HepG2 (cell line): ENCODE measurements at regions not wholly inside any gene's neighbourhood (a gene's known extent, or its start where the extent isn't known, plus 50 kb on each side); places are given as distances from the start of the nearest gene placed in this dataset.

Source experiments
- ATAC-seq: fragments of 200-7000 bp; cut with Tn5 transposase; 3 replicates; pipeline ENCODE4 v1.9.1; 2020; ENCODE audit warnings: mild to moderate bottlenecking, moderate library complexity
- BruUV-seq: library from RNA; stranded (reverse); fragments of 400-500 nt; replicated peaks from 2 replicates; lab custom pipeline; 2021; lab: Mats Ljungman, UMichigan
- CTCF ChIA-PET: fragments of 300-600 bp; formaldehyde crosslinking; extraction: SDS; loops from one replicate; lab custom pipeline; 2021; ENCODE audit warnings: low total read pairs, inconsistent platforms, low intra/inter-chr PET ratio; lab: Yijun Ruan, JAX
- POLR2A ChIA-PET: fragments of 350-600 bp; sonication (Branson Sonifier 250); formaldehyde crosslinking; loops from one replicate; lab custom pipeline; 2020; ENCODE audit warnings: antibody characterized with exemption, inconsistent platforms; lab: Yijun Ruan, JAX
- DNase-seq: peaks from one replicate; pipeline ENCODE4 v3.0.0-alpha.2; 2015; ENCODE audit warnings: low spot score
- FAIRE-seq: peaks from 3 replicates; lab custom pipeline; 2011; peaks lifted over from hg19 to GRCh38; lab: Jason Lieb, UNC
- H2AFZ ChIP-seq: one replicate; pipeline ENCODE4 v1.6.1; 2011; ENCODE audit warnings: low read length, inconsistent platforms
- H3K27ac ChIP-seq: fragments of 300-600 bp; 3 replicates; pipeline ENCODE4 v1.8.0; 2011; ENCODE audit warnings: mixed run types, mild to moderate bottlenecking, mixed read lengths, low read length, inconsistent platforms; ENCODE audit not compliant: insufficient read depth; ENCODE audit errors: extremely low read length
- H3K27me3 ChIP-seq, 2 experiments: fragments of 200-600 bp in 1 of 2; 2 replicates in 1 of 2; 3 replicates in 1 of 2; pipeline versions ENCODE4 v1.6.0 to v1.8.0; 2011; ENCODE audit warnings: low read length in 2 of 2, mild to moderate bottlenecking in 2 of 2, moderate library complexity in 2 of 2, inconsistent platforms in 1 of 2; ENCODE audit not compliant: insufficient read depth in 2 of 2, control insufficient read depth in 1 of 2
- H3K36me3 ChIP-seq, 2 experiments: fragments of 200-600 bp in 1 of 2; replicated peaks in 1 of 2; 2 replicates in 1 of 2; 3 replicates in 1 of 2; pipeline versions ENCODE4 v1.5.1 to v1.8.0; 2011; ENCODE audit warnings: low read length in 2 of 2, inconsistent platforms in 1 of 2; ENCODE audit not compliant: insufficient read depth in 2 of 2, control insufficient read depth in 1 of 2
- H3K4me1 ChIP-seq: 2 replicates; pipeline ENCODE4 v1.5.1; 2012; ENCODE audit warnings: low read length, inconsistent platforms; ENCODE audit not compliant: insufficient read depth
- H3K4me2 ChIP-seq: 2 replicates; pipeline ENCODE4 v1.6.0; 2011; ENCODE audit warnings: low read depth, low read length, inconsistent platforms
- H3K4me3 ChIP-seq, 3 experiments: fragments of 200-600 bp in 1 of 3; sonication (generic), shearing (Covaris generic) in 1 of 3; replicated peaks in 1 of 3; 2 replicates each; pipeline ENCODE4 v1.5.1; 2011 to 2016; ENCODE audit warnings: low read length in 3 of 3, inconsistent platforms in 2 of 3, low read depth in 2 of 3, mild to moderate bottlenecking in 2 of 3, control low read depth in 1 of 3, mixed read lengths in 1 of 3; ENCODE audit not compliant: insufficient read depth in 1 of 3
- H3K79me2 ChIP-seq: one replicate; pipeline ENCODE4 v1.6.1; 2011; ENCODE audit warnings: low read length, inconsistent platforms; ENCODE audit not compliant: insufficient read depth
- H3K9ac ChIP-seq: 2 replicates; pipeline ENCODE4 v1.6.0; 2011; ENCODE audit warnings: mild to moderate bottlenecking, low read depth, low read length, inconsistent platforms; ENCODE audit not compliant: insufficient read depth
- H3K9me3 ChIP-seq: 2 replicates; pipeline ENCODE4 v1.5.1; 2012; ENCODE audit warnings: mild to moderate bottlenecking, low read length
- H4K20me1 ChIP-seq: 2 replicates; pipeline ENCODE4 v1.6.0; 2011; ENCODE audit warnings: inconsistent platforms, mild to moderate bottlenecking, low read length, moderate library complexity; ENCODE audit not compliant: insufficient read depth
- EEA1 ChIP-seq: sonication (generic); formaldehyde crosslinking; IDR thresholded peaks from 2 replicates; pipeline ENCODE4 v1.5.1; 2020; ENCODE audit warnings: mild to moderate bottlenecking, missing genetic modification reagents, borderline replicate concordance
- FLYWCH1 ChIP-seq: sonication (generic); formaldehyde crosslinking; IDR thresholded peaks from 2 replicates; pipeline ENCODE4 v1.8.1; 2023; ENCODE audit warnings: mild to moderate bottlenecking, missing genetic modification reagents
- HDAC6 ChIP-seq: fragments of 200-600 bp; sonication (generic); IDR thresholded peaks from 2 replicates; pipeline ENCODE4 v1.7.0; 2017; ENCODE audit warnings: mild to moderate bottlenecking, antibody characterized with exemption, low read length, low read depth
- HOMEZ ChIP-seq: IDR thresholded peaks from 2 replicates; pipeline ENCODE4 v1.6.1; 2016; ENCODE audit warnings: low read depth
- MEIS1 ChIP-seq: sonication (generic); formaldehyde crosslinking; IDR thresholded peaks from 2 replicates; pipeline ENCODE4 v1.9.0; 2021; ENCODE audit warnings: mild to moderate bottlenecking, missing genetic modification reagents, moderate library complexity, borderline replicate concordance
- NFKB2 ChIP-seq: sonication (generic); formaldehyde crosslinking; IDR thresholded peaks from 2 replicates; pipeline ENCODE4 v1.4.0; 2020; ENCODE audit warnings: missing genetic modification reagents, borderline replicate concordance
- RARG ChIP-seq: sonication (generic); formaldehyde crosslinking; IDR thresholded peaks from 2 replicates; pipeline ENCODE4 v1.4.0; 2020; ENCODE audit warnings: low read depth, mild to moderate bottlenecking, missing genetic modification reagents
- SMC3 ChIP-seq: IDR thresholded peaks from 2 replicates; pipeline ENCODE4 v1.6.1; 2011; ENCODE audit warnings: low read length, improper control_type of control experiment
- SRSF9 ChIP-seq: fragments of 200-400 bp; formaldehyde crosslinking; IDR thresholded peaks from 2 replicates; pipeline ENCODE4 v1.6.1; 2018; ENCODE audit warnings: borderline replicate concordance, mild to moderate bottlenecking, low read depth, low read length; ENCODE audit not compliant: insufficient read depth, poor library complexity, severe bottlenecking
- SRY ChIP-seq: sonication (generic); formaldehyde crosslinking; IDR thresholded peaks from 2 replicates; pipeline ENCODE4 v1.8.0; 2022; ENCODE audit warnings: mild to moderate bottlenecking, missing genetic modification reagents
- SYNCRIP ChIP-seq: fragments of 200-400 bp; formaldehyde crosslinking; IDR thresholded peaks from 2 replicates; pipeline ENCODE4 v1.6.1; 2018; ENCODE audit warnings: mild to moderate bottlenecking, low read depth, low read length; ENCODE audit not compliant: insufficient read depth
- YEATS4 ChIP-seq: sonication (generic); formaldehyde crosslinking; IDR thresholded peaks from 2 replicates; pipeline ENCODE4 v1.4.0; 2020; ENCODE audit warnings: missing genetic modification reagents, borderline replicate concordance
- ZBTB26 ChIP-seq: IDR thresholded peaks from 2 replicates; pipeline ENCODE4 v1.6.1; 2016; ENCODE audit warnings: missing compliant biosample characterization, missing genetic modification reagents, borderline replicate concordance
- ZNF629 ChIP-seq: sonication (generic); formaldehyde crosslinking; conservative IDR thresholded peaks from 2 replicates; pipeline ENCODE4 v1.5.0; 2020; ENCODE audit warnings: missing genetic modification reagents
- ZNF772 ChIP-seq: sonication (generic); formaldehyde crosslinking; IDR thresholded peaks from 2 replicates; pipeline ENCODE4 v1.5.0; 2020; ENCODE audit warnings: mild to moderate bottlenecking, missing genetic modification reagents
- WGBS: methylation state at CpG from one replicate; pipeline ENCODE4 v1.1.6; 2017; ENCODE audit warnings: low lambda C conversion rate; 5-methylcytosine and 5-hydroxymethylcytosine counted together
- in situ Hi-C: cut with HindIII; loops from 2 replicates; pipeline ENCODE4 v1.10.0; 2017; ENCODE audit warnings: low pct_unique_long_range_greater_than_20kb; ENCODE audit not compliant: extremely low pct_ligation_motif_present
- intact Hi-C: fragments of 100-400 bp; cut with micrococcal nuclease; formaldehyde crosslinking; loops from one replicate; pipeline ENCODE4 v1.10.0; 2022; ENCODE audit not compliant: unreplicated experiment

DNA sequence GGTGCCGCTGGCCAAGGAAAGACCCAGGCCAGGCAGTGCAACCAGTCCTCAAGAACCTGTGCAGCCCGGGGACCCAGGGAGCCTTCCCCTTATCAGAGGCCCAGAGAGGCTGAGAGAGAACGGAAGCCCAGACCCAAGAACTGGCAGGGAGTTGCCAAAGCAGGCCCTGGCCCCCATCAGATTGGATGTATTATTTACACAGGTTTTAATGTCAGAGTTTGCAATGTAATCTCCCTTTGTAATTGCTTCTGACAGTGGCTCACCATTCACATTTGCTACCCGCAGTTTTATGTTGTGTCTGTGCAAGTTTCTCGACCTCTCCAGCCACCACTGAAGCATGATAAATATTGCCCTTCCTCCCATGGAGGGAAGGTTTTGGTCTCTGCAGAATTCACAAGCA, 660.9 kb downstream of the LIG4 start (continued):
- no peak for TF ChIP-seq HOMEZ
- TF ChIP-seq, all 625 proteins: peak for 0

GRCh38 chr13:107553838-107554237, 661.5 kb downstream of the LIG4 start:
- Histone ChIP-seq H3K79me2 (no peaks in the 10 kb centered on the region), H3K4me1 (no peaks in the 10 kb centered on the region), H3K9ac (no peak overlapping the region)
- no peak for DNase-seq
- in situ Hi-C loops = no loop called here
- TF ChIP-seq SYNCRIP (no peak), EEA1 (no peak)
- TF ChIP-seq, all 625 proteins: peak for 0
- 41% methylated on average over 7 of the region's 7 CpGs for WGBS
- Histone ChIP-seq H2AFZ (no peak overlapping the region), H3K27ac (no peak overlapping the region), H3K9me3 (no peaks in the 10 kb centered on the region), H3K27me3 (no peaks in the 10 kb centered on the region), H4K20me1 (no peaks in the 10 kb centered on the region), H3K4me2 (no peak overlapping the region), H3K4me3 (no peak overlapping the region), H3K36me3 (no peaks in the 10 kb centered on the region)
- ATAC-seq (no peak), FAIRE-seq (no peak)
- POLR2A ChIA-PET = no interaction called here
- intact Hi-C loops = no loop called here
- CTCF ChIA-PET = no interaction called here
- no TSS peak for BruUV-seq

DNA sequence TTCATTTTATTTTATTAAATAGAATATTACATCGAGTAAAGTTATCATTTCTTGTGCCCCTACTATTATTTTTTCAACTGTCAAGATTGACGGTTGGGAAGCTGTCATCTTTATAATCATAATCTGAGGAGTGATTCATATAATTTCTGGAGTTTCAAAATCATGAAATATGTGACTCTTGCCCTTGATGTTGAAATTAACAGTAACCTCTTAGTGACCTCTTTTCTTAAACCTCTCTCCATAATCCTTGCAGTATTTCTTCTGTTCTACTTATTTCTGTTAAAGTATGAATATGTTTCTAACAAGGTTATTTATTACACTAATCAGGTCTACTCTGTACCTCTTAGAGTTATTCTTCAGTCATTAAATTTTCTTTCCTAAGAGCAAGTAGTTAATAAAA, 663.8 kb downstream of the LIG4 start:
- H3K4me1 ChIP-seq = no peaks in the 10 kb centered on the region
- no TSS peak for BruUV-seq

More for the DNA sequence above, 663.8 kb downstream of the LIG4 start:
- TF ChIP-seq SRY (CRISPR knock-in tag) (no peak), ZNF772 (no peak), YEATS4 (CRISPR knock-in tag) (no peak), SMC3 (no peak), FLYWCH1 (CRISPR knock-in tag) (no peak), ZNF629 (CRISPR knock-in tag) (no peak), NFKB2 (CRISPR knock-in tag) (no peak), HDAC6 (no peak), MEIS1 (no peak), RARG (CRISPR knock-in tag) (no peak), SRSF9 (no peak), ZBTB26 (CRISPR knock-in tag) (no peak)
- H3K4me2 ChIP-seq = no peak overlapping the region
- ATAC-seq (no peak), DNase-seq (no peak), FAIRE-seq (no peak)
- WGBS = 1% methylated on average over 2 of the region's 2 CpGs
- no peaks in the 10 kb centered on the region for H4K20me1 ChIP-seq
- no peak overlapping the region for H3K9ac ChIP-seq
- POLR2A ChIA-PET = no interaction called here
- in situ Hi-C loops = no loop called here
- CTCF ChIA-PET = no interaction called here
- intact Hi-C loops = no loop called here
- H3K36me3 ChIP-seq = no peaks in the 10 kb centered on the region
- no peaks in the 10 kb centered on the region for H3K27me3 ChIP-seq
- H3K9me3 ChIP-seq = no peaks in the 10 kb centered on the region
- no peak overlapping the region for H3K4me3 ChIP-seq
- no peak overlapping the region for H2AFZ ChIP-seq
- H3K79me2 ChIP-seq = no peaks in the 10 kb centered on the region
- H3K27ac ChIP-seq = no peak overlapping the region
